ENCODE measurements at regions not wholly inside any gene's neighbourhood (a gene's known extent, or its start where the extent isn't known, plus 50 kb on each side); places are given as distances from the start of the nearest gene placed in this dataset.

DNA sequence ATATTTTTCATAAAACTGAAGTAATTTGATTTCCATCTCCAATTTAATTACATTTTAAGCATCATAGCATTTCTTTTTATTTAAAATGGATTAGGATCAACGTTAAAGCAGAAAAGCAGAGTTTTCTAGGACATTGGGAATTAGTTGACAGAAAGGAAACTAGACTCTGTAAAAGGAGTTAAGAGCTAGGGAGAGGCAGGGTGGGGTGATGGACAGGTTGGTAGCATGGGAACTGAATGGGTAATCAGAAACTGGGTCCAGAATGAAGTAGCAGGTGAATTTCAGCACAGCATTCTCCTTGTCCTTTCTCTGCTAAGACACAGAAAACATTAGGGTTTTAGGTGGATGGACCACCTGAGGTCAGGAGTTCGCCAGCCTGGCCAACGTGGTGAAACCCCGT lies 97.6 kb downstream of the ANAPC4 start:
- H3K9me3 ChIP-seq: no peaks in the 10 kb centered on the region
- no peaks in the 10 kb centered on the region for H3K27me3 ChIP-seq
- no peak for TF ChIP-seq CTCF (IDR thresholded peaks at IDR 0.05)
- H3K4me1 ChIP-seq: no peaks in the 10 kb centered on the region
- H3K4me3 ChIP-seq: no peak overlapping the region
- intact Hi-C loops (cut with DNase I): no loop called here
- H3K36me3 ChIP-seq: no peaks in the 10 kb centered on the region
- ATAC-seq (no peak), DNase-seq (no peak)
- H3K27ac ChIP-seq: no peak overlapping the region

DNA sequence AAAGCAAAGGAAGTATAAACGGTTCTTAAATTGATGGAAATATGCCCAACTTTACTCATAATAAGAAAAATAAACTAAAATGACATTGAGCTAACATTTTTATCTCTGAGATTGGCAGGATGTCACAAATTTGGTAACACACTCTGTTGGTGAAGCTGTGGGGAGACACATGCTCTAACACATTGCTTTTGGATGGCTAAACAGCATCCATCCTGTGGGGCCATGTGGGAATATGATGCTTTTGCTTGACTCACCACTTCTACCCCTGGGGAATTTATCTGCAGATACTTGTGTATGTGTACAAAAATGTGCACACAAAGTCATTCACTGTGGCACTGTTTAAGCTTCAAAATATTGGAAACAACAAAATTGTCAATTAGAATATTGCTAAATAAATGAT lies 100.2 kb downstream of the ANAPC4 start:
- TF ChIP-seq CTCF (IDR thresholded peaks at IDR 0.05): no peak

DNA sequence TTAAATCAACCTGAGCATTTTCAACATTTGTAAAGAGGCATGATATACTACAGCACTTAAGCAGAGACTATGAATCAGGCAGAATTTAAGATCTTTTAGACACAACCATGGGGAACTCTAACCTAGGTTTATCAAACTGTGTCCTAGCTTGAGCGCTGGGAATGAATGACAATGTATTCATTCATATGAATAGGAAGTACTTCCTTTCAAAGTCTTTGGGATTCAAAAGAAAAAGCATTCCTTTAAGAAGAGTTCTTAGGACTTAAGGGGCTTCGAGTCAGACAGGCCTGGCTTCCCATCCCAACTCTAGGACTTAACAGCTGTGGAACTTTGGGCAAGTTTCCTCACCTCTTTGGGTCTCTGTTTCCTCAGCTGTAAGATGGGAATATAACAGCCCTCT lies 104.6 kb downstream of the ANAPC4 start:
- no peaks in the 10 kb centered on the region for H3K9me3 ChIP-seq
- H3K27ac ChIP-seq: no peak overlapping the region
- H3K36me3 ChIP-seq: no peaks in the 10 kb centered on the region
- DNase-seq: no peak
- intact Hi-C loops (cut with DNase I): no loop called here
- H3K27me3 ChIP-seq: no peaks in the 10 kb centered on the region
- no peak for TF ChIP-seq CTCF (IDR thresholded peaks at IDR 0.05)
- ATAC-seq: no peak
- H3K4me3 ChIP-seq: no peak overlapping the region
- no peaks in the 10 kb centered on the region for H3K4me1 ChIP-seq

More for the DNA sequence above, 100.2 kb downstream of the ANAPC4 start:
- DNase-seq: no peak
- intact Hi-C loops (cut with DNase I): no loop called here
- Histone ChIP-seq H3K36me3 (no peaks in the 10 kb centered on the region), H3K4me1 (no peaks in the 10 kb centered on the region), H3K27ac (no peak overlapping the region), H3K4me3 (no peak overlapping the region), H3K27me3 (no peaks in the 10 kb centered on the region), H3K9me3 (no peaks in the 10 kb centered on the region)
- ATAC-seq: no peak

DNA sequence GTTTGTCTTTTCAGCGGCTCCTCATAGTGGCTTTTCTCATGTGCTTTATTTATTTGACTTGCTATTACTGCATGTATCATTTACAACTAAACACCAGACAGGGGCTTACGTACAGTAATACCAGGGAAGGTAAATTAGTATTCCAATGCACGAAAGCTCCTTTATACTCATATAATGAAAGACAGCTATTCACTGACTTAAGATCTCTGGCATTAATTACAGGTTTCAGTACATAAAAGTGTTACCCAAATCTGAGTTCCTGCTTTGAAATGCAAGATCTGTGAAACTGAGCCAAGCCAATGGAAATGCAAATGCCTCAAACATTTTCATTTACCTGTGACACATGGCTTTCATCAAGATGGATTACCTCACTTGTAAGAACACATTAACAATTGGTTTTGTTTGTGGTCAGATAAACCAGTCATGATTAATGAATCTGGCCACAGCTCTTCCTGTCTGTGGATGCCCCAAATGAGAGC lies 107.2 kb downstream of the ANAPC4 start:
- no peaks in the 10 kb centered on the region for H3K4me1 ChIP-seq
- H3K27me3 ChIP-seq: no peaks in the 10 kb centered on the region
- no peaks in the 10 kb centered on the region for H3K9me3 ChIP-seq
- no peak for TF ChIP-seq CTCF (IDR thresholded peaks at IDR 0.05)
- intact Hi-C loops (cut with DNase I): no loop called here
- no peak overlapping the region for H3K4me3 ChIP-seq
- no peak for ATAC-seq
- H3K27ac ChIP-seq: no peak overlapping the region
- H3K36me3 ChIP-seq: no peaks in the 10 kb centered on the region
- DNase-seq: no peak

DNA sequence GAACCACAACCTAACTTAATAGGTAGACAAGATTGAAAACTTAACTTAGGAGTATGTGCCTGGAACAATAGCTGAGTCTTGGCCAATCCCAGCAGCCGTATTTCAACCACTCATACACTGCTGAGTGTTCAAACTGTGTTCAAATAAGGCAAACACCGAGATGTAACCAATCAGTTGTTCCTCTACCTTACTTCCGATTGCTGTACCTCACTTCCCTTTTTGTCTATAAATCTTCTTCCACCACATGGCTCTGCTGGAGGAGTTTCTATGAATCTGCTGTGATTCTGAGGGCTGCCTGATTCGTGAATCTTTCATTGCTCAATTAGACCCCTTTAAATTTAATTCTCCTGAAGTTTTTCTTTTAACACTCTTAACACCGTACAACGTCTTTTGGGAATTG lies 108.0 kb downstream of the ANAPC4 start:
- DNase-seq: no peak
- intact Hi-C loops (cut with DNase I): no loop called here
- H3K4me1 ChIP-seq: no peaks in the 10 kb centered on the region
- no peaks in the 10 kb centered on the region for H3K36me3 ChIP-seq
- no peak for ATAC-seq
- no peak for TF ChIP-seq CTCF (IDR thresholded peaks at IDR 0.05)
- H3K4me3 ChIP-seq: no peak overlapping the region
- H3K27me3 ChIP-seq: no peaks in the 10 kb centered on the region
- H3K27ac ChIP-seq: no peak overlapping the region
- no peaks in the 10 kb centered on the region for H3K9me3 ChIP-seq

GRCh38 chr4:25486171-25486570 lies 109.1 kb downstream of the ANAPC4 start:
- no peak for DNase-seq
- Histone ChIP-seq H3K36me3 (no peaks in the 10 kb centered on the region), H3K9me3 (no peaks in the 10 kb centered on the region), H3K4me1 (no peaks in the 10 kb centered on the region), H3K27me3 (no peaks in the 10 kb centered on the region), H3K27ac (no peak overlapping the region), H3K4me3 (no peak overlapping the region)
- no peak for TF ChIP-seq CTCF (IDR thresholded peaks at IDR 0.05)
- intact Hi-C loops (cut with DNase I): no loop called here
- ATAC-seq: no peak

Data from upper lobe of right lung (tissue), 1 donor.